Activated naive CD4-positive, alpha-beta T cell treated with anti-CD3 and anti-CD28 coated beads, Interleukin-2, amount 50 U/mL, for 24 hours (primary cell): ENCODE measurements at regions not wholly inside any gene's neighbourhood (a gene's known extent, or its start where the extent isn't known, plus 50 kb on each side); places are given as distances from the start of the nearest gene placed in this dataset.
A peak's percentile ranks its signal among the peaks of the same experiment; 100 is the strongest.
"Not testable (repeated sequence)": the region's sequence is repeated elsewhere in the genome, so short reads cannot be mapped to it uniquely, and the experiment has no call there.

Experiments used
- H3K27ac Mint-ChIP-seq: one replicate; pipeline ENCODE4 v1.8.0; 2021; ENCODE audit warnings: mild to moderate bottlenecking, mixed read lengths
- H3K27me3 Mint-ChIP-seq: one replicate; pipeline ENCODE4 v1.8.0; 2021; ENCODE audit warnings: mixed read lengths
- H3K36me3 Mint-ChIP-seq: one replicate; pipeline ENCODE4 v1.8.0; 2021; ENCODE audit warnings: mixed read lengths
- H3K4me1 Mint-ChIP-seq: one replicate; pipeline ENCODE4 v1.8.0; 2021; ENCODE audit warnings: mixed read lengths
- H3K4me3 Mint-ChIP-seq: one replicate; pipeline ENCODE4 v1.8.0; 2021; ENCODE audit warnings: mild to moderate bottlenecking, mixed read lengths
- H3K9me3 Mint-ChIP-seq: one replicate; pipeline ENCODE4 v1.8.0; 2021; ENCODE audit warnings: mixed read lengths

DNA sequence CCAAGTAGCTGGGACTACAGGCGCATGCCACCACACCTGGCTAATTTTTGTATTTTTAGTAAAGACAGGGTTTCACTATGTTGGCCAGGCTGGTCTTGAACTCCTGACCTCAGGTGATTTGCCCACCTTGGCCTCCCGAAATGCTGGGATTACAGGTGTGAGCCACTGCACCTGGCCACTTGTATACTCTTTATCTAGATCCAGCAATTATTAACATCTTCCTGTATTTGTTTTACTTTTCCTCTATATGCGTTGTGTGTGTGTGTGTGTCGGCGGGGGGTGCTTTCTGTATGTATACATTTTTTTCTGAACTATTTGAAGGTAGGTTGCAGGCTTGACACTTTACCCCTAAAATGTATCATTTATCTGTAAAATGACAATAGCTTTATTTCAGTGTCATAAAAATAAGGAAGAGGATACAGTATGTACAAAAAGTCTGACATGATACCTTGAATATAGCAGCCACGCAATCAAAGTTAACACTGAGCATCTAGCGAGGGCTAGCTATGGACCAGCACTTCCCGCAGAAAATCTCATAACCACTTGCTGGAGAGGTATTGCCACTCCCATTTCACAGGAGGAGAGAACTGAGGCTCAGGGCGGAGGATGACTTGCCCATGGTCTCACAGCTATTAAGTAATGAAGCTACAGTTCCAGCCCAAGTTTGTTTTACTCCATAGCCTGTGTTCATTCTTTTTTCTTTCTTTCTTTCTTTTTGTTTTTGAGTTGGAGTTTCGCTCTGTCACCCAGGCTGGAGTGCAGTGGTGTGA lies 251.3 kb downstream of the MYCN start:
- Mint-ChIP-seq H3K4me3 (no peak overlapping the region), H3K4me1 (no peaks in the 10 kb centered on the region), H3K27me3 (no peaks in the 10 kb centered on the region), H3K9me3 (no peaks in the 10 kb centered on the region), H3K36me3 (no peaks in the 10 kb centered on the region), H3K27ac (no peak overlapping the region)

DNA sequence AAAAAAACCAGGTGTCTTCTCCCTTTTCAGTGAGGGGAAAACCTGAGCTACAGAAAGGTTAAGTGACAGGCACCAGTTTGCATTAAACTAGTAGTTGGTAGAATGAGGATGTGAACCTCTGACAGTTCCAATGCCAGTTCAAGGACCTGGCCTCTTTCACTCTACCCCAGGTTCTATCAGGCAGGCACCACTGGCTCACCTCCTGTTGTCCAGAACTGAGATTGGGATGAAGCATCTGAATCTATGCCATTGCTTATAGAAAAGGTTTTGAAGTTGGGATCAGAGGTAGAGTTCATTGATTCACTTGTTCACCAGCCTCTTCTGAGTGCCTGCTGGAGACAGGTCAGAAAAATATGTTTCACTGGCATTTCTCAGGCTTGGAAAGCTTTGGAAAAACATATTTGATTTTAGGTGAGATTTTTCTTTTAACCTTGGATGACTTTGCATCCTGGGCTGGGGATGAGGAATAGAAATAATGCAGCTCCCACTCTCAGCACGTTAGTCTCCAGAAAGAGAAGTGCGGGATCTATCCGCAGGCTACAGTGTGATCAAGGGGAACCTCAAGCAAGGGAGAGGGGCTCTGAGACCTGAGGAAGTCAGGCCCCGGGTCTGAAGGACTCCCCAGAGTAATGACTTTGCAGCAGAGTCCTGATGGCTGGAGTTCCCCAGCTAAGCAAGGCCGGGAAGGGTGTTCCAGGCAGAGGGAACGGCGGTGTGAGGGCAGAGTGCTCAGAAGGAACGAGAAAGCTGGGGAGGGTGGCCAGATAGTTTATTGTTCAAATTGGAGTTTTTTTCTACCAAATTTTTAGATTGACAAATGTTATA lies 250.3 kb downstream of the MYCN start:
- no peaks in the 10 kb centered on the region for H3K36me3 Mint-ChIP-seq
- H3K9me3 Mint-ChIP-seq, result no peaks in the 10 kb centered on the region
- H3K4me3 Mint-ChIP-seq, result no peak overlapping the region
- no peaks in the 10 kb centered on the region for H3K4me1 Mint-ChIP-seq
- no peaks in the 10 kb centered on the region for H3K27me3 Mint-ChIP-seq
- H3K27ac Mint-ChIP-seq, result no peak overlapping the region

DNA sequence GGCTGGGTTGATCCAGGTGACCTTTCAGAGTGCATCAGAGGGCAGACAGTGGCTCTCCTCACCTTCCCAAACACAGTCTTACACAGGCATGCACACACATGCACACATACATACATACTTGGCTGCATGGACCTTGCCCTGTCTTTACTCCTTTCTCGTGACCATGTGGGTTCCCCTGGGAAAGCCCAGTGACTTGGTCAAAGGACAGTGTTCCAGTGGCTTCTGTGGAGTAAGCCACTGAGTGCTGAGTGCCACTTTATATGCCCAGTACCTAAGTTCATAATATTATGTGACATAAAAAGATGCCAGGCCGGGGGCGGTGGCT lies 249.4 kb downstream of the MYCN start:
- Mint-ChIP-seq H3K27ac (no peak overlapping the region), H3K4me1 (no peaks in the 10 kb centered on the region), H3K36me3 (no peaks in the 10 kb centered on the region), H3K9me3 (no peaks in the 10 kb centered on the region), H3K4me3 (no peak overlapping the region), H3K27me3 (no peaks in the 10 kb centered on the region)

DNA sequence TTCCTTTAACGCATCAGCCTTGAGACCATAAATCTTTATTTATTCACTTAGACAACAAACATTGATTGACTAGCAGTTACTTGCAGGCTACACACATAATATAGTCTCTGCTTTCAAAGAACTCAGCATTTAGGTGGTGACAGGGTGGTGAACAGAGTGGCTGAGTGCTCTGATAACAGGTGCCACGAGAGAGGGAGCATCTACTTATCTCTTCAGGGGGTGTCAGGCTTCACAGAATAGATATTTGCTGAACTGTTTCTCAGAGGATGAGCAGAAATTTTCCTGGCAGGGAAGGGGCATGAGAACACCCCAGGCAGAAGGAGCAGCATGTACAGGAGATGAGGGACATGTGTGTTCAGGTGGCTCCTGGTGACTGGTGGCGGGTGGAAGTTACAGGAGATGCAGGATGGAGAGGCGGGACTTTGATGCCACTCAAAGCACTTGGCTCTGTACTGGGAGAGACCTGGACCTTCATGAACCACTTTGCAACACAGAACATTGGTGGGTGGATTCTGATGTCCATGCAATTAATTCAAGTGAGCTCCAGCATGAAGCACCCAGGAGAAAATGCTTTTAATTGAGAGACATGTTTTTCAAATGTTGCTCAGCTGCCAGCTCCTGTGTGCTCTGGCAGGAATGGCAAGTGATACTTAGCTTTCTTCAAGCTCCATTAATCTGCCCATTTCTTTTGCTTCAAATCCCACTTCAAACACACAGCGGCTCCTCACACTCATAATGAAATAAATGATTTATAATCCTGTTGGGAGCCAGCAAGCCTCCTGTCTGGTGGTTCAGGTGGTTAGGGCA lies 248.9 kb downstream of the MYCN start:
- no peaks in the 10 kb centered on the region for H3K27me3 Mint-ChIP-seq
- H3K9me3 Mint-ChIP-seq, result no peaks in the 10 kb centered on the region
- no peaks in the 10 kb centered on the region for H3K4me1 Mint-ChIP-seq
- no peak overlapping the region for H3K27ac Mint-ChIP-seq
- no peak overlapping the region for H3K4me3 Mint-ChIP-seq
- no peaks in the 10 kb centered on the region for H3K36me3 Mint-ChIP-seq

DNA sequence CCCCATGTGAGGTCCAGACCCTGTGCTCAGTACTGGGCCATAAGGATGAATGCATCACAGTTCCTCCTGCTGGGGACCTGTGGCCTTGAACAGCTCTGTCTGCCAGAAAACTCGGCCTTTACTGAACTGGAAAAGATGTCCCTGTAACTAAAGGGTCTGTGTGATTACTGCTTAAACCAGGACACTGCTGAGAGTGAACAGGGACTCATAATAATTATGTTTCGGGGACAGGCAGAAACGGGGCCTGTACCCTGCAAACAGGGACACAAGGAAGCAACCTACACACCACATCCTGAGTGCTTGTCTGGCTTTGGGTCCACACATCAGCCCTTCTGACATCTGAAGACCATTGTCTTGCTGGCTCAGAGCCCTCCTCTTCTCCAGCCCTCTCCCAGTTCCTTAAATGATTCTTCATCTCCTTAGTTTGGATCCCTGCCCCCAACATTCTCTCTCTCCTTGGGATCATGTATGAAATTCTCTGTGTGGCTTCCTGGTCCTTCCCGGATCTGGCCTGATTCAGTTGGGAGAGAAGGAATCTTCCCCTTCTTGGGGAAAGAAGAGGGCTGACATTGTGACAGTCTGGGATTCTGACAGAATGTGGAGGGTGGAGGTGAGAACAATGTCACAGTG lies 248.0 kb downstream of the MYCN start:
- H3K27me3 Mint-ChIP-seq, result no peaks in the 10 kb centered on the region
- H3K9me3 Mint-ChIP-seq, result no peaks in the 10 kb centered on the region
- no peaks in the 10 kb centered on the region for H3K36me3 Mint-ChIP-seq
- no peak overlapping the region for H3K27ac Mint-ChIP-seq
- no peaks in the 10 kb centered on the region for H3K4me1 Mint-ChIP-seq
- no peak overlapping the region for H3K4me3 Mint-ChIP-seq

DNA sequence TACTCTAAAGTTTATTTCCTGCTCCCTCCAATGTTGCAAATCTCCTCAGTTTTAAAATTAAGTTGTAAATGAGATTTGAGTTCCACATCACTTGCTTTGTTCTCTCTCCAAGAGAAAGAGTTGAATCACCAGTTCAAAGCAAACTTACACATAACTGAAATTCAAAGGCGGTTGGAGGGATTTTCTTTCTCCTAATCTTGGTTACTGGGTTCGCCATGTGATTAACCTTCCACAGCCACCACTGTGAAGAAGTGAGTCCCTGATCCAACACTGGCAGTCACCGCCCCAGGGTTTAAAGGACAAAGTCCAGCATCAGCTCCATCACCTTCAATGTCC lies 247.1 kb downstream of the MYCN start:
- no peaks in the 10 kb centered on the region for H3K36me3 Mint-ChIP-seq
- no peaks in the 10 kb centered on the region for H3K27me3 Mint-ChIP-seq
- H3K9me3 Mint-ChIP-seq, result no peaks in the 10 kb centered on the region
- no peak overlapping the region for H3K27ac Mint-ChIP-seq
- no peaks in the 10 kb centered on the region for H3K4me1 Mint-ChIP-seq
- H3K4me3 Mint-ChIP-seq, result no peak overlapping the region

DNA sequence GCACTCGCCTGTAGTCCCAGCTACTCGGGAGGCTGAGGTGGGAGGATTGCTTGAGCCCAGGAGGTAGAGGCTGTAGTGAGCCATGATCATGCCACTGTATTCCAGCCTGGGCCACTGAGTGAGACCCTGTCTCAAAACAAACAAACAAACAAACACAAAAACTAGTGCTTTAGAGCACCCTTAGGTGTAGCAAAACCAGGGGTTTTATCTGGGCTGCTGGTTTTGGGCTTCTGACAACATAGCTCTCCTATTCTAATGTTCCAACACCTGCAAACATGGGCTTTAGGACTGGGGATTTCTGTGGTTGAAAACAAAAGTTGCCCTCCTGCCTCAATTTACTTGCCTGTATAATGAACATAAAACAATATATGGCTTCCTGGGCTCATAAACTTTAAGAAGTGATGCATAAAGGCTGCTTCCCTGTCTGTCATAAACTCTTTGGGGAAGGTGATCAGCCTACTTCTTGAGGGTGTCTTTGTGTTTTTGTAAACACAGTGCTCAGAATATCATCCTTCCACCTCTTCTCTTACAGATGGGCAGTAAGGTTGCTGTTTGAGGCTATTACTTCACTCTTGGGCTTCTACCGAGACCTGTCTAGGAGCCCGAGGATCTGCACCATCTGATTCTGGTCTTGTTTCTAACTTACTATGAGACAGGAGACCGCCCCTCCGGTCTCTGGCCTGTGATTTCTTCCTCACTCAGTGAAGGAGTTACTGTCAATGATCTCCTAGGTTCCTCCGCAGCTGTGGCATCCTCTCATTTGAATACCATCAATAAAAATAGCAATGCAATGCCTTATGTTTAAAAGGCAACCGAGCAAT lies 246.5 kb downstream of the MYCN start:
- Mint-ChIP-seq H3K9me3 (no peaks in the 10 kb centered on the region), H3K27ac (no peak overlapping the region), H3K4me3 (no peak overlapping the region), H3K27me3 (no peaks in the 10 kb centered on the region), H3K36me3 (no peaks in the 10 kb centered on the region), H3K4me1 (no peaks in the 10 kb centered on the region)

DNA sequence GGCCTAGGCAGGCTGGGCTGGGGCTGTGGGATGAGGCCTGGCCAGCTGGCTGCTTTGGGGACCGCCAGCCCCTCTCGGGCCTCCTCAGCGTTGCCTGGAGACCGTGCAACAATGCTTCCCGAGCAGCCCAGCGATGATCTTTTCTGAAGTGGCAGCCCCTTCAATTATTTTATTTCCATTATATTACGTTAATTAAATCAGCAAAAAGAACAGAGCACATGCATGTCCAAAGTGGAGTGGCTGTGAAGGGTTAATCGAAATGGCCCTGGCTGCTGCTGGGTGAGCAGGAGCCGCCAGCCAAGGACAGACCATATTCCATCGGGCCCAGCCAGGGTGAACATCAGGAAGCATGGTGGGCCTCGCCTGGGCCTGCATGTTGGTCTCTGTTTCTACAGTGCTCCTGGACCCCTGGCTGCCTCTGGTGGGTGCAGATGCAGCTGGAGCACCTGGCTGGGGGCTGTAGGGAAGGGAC lies 245.5 kb downstream of the MYCN start:
- peaks cover 1% of the 10 kb centered on the region for H3K27me3 Mint-ChIP-seq
- no peak overlapping the region for H3K27ac Mint-ChIP-seq
- no peaks in the 10 kb centered on the region for H3K36me3 Mint-ChIP-seq
- no peaks in the 10 kb centered on the region for H3K9me3 Mint-ChIP-seq
- no peaks in the 10 kb centered on the region for H3K4me1 Mint-ChIP-seq
- no peak overlapping the region for H3K4me3 Mint-ChIP-seq

DNA sequence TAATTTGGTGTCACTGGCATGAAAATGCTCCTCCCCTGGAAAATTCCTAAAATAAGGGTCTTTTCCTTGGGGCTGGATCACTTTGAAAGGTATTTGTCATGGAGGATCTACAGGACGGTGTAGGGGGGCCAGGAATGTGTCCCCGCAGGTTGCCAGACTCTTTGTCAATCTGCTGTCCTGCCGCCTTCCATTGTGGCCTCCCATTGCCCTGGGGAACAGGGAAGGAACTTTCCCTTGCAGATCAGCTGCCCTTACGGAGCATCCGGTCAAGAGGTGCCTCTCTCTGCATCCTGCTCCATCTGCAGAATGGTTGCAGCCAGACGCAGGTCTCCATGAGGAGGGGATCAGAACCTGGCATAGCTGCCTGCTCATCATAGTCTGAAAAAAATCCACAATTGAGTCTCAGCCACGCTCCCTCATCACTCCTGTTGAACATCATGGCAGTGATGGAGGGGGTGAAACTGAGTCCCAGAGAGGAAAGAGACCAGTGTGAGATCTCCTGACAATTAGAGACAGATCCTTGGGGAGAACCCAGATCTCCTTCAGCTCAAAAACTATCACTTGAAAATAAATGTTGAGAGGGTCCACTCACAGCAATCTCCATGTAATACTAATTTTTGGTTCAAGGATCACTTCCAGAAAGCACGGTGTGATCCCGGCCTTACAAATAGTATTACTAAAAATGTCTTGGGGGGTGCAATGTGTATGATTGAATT lies 244.8 kb downstream of the MYCN start:
- H3K9me3 Mint-ChIP-seq, result no peaks in the 10 kb centered on the region
- no peaks in the 10 kb centered on the region for H3K4me1 Mint-ChIP-seq
- H3K4me3 Mint-ChIP-seq, result no peak overlapping the region
- no peaks in the 10 kb centered on the region for H3K36me3 Mint-ChIP-seq
- peaks cover 1% of the 10 kb centered on the region for H3K27me3 Mint-ChIP-seq
- peak overlapping the region; percentile 18 for H3K27ac Mint-ChIP-seq

DNA sequence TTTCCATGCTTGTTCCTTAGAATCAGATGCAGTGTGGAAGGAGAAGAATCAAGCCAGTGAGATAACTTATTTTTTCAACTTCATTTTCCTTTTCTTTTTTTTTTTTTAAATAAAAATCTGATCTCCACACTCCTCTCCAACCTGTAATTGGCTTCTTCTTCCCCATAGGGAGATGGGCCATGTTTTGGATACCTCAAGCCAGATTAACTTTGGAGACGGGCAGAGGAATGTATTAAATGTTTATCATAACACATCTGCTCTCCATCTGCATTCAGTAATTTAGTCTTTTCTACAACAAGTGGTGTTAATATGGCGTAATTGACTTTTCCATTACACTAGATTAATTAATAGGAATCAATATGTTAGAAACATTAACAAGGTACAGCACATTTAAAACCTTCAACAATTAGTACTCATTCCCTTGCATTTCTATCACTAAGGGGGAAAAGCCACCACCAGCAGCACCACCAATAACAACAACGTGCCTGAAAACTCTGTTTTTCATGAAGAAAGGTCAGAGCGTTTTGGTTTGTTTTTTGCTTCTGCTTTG lies 244.1 kb downstream of the MYCN start:
- Mint-ChIP-seq H3K36me3 (no peaks in the 10 kb centered on the region), H3K4me1 (no peaks in the 10 kb centered on the region), H3K4me3 (no peak overlapping the region), H3K9me3 (no peaks in the 10 kb centered on the region), H3K27me3 (peaks cover 1% of the 10 kb centered on the region), H3K27ac (no peak overlapping the region)

DNA sequence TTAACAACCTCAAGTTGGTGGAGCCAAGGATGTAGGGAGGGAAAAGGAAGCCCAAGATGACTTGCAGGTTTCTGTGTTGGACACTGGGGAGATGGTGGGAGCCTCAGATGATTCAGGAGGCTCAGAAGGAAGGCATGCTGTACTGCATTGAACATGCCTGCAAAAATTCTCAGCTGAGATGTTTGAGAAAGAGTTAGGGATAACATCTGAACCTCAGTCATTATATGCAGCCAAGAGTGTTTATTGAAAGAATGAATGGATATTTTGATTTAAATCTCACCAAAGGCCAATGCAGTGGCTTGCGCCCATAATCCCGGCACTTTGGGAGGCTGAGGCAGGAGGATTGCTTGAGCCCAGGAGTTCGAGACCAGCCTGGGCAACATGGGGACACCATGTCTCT lies 243.0 kb downstream of the MYCN start:
- H3K36me3 Mint-ChIP-seq, result no peaks in the 10 kb centered on the region
- no peaks in the 10 kb centered on the region for H3K4me1 Mint-ChIP-seq
- H3K27ac Mint-ChIP-seq, result no peak overlapping the region
- no peak overlapping the region for H3K4me3 Mint-ChIP-seq
- no peaks in the 10 kb centered on the region for H3K9me3 Mint-ChIP-seq
- H3K27me3 Mint-ChIP-seq, result peaks cover 1% of the 10 kb centered on the region

DNA sequence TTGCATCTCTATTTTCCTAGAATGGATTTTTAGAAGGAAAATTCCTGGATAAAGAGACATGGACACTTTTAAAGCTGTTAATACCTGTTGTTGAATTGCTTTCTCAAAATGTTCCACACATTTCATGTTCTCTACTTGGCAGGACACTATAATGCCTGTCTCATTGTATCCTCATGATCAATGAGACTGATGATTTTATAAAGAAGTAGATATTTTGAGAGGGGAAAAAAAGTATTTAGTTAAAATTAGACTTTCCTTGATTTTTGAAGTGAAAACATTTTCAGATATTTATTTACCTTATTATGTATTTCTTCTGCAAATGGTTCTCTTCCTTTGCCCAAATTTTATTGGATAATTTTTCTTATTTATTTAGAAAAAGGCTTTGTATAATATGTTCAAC lies 242.5 kb downstream of the MYCN start:
- Mint-ChIP-seq H3K9me3 (no peaks in the 10 kb centered on the region), H3K4me1 (no peaks in the 10 kb centered on the region), H3K4me3 (no peak overlapping the region), H3K27me3 (peaks cover 1% of the 10 kb centered on the region), H3K36me3 (no peaks in the 10 kb centered on the region), H3K27ac (no peak overlapping the region)

DNA sequence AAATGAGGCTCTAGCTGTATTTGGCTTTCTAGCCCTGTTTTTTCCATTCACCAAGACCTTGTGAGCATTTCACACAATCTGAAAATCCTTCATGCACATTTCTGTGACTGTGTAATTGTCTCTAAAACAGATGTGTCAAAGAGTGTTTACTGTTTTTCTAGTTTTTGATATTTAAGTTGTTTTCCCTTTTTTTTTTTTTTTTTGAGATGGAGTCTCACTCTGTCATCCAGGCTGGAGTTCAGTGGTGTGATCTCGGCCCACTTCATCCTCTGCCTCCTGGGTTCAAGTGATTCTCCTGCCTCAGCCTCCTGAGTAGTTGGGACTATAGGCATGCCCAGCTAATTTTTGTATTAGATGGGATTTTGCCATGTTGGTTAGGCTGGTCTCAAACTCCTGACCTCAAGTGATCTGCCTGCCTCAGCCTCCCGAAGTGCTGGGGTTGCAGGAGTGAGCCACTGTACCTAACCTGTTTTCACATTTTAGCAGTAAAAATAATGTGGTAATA lies 242.0 kb downstream of the MYCN start:
- not testable (repeated sequence) for H3K27ac Mint-ChIP-seq, H3K4me3 Mint-ChIP-seq, H3K36me3 Mint-ChIP-seq, H3K9me3 Mint-ChIP-seq, H3K27me3 Mint-ChIP-seq, H3K4me1 Mint-ChIP-seq

DNA sequence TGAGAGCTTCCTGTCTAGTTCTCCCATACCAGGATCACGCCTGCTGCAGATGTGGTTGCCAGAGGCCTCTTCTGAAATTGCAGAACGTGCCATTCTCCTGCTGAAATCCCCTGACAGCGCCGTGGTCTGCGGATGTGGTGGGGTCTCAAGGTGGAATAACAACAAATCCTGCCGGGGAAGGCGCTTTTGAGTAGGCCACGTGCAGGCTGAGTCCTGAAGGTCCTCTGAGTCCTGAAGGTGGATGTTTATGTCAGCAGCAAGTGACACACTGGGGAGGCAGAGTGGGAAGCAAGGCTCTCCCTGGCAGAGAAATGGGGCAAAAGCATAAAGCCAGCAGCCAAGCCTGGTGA lies 241.4 kb downstream of the MYCN start:
- Mint-ChIP-seq H3K4me1 (no peaks in the 10 kb centered on the region), H3K27ac (no peak overlapping the region), H3K4me3 (no peak overlapping the region), H3K36me3 (no peaks in the 10 kb centered on the region), H3K9me3 (no peaks in the 10 kb centered on the region), H3K27me3 (peaks cover 1% of the 10 kb centered on the region)
